Astrocyte of the cerebellum (primary cell): ENCODE measurements at regions not wholly inside any gene's neighbourhood (a gene's known extent, or its start where the extent isn't known, plus 50 kb on each side); places are given as distances from the start of the nearest gene placed in this dataset.

Source experiments
- DNase-seq: peaks from one replicate; pipeline ENCODE4 v3.0.0-alpha.2; 2011; ENCODE audit warnings: low read depth
- H3K4me3 ChIP-seq: 2 replicates; pipeline ENCODE4 v1.5.1; 2011; ENCODE audit warnings: mild to moderate bottlenecking, low read depth, low read length, moderate library complexity
- CTCF ChIP-seq: IDR thresholded peaks from 2 replicates; pipeline ENCODE4 v1.5.1; 2012; ENCODE audit warnings: low read length, low read depth, moderate library complexity, mild to moderate bottlenecking; ENCODE audit errors: missing control alignments
- in situ Hi-C: cut with HindIII; loops from 2 replicates; pipeline ENCODE4 v1.10.0; 2017; ENCODE audit warnings: low sequenced_read_pairs

- no peak overlapping the region for H3K4me3 ChIP-seq
- DNase-seq: no peak
- TF ChIP-seq CTCF: no peak
- in situ Hi-C loops: no loop called here
Measured at GRCh38 chr2:52884761-52885352, 882.7 kb upstream of the CHAC2 start.

GRCh38 chr2:52882974-52883373, 884.6 kb upstream of the CHAC2 start:
- no peak overlapping the region for H3K4me3 ChIP-seq
- in situ Hi-C loops: no loop called here
- TF ChIP-seq CTCF: no peak
- no peak for DNase-seq

GRCh38 chr2:52881606-52882005, 886.0 kb upstream of the CHAC2 start:
- no peak for DNase-seq

GRCh38 chr2:52880872-52881271, 886.7 kb upstream of the CHAC2 start:
- no peak for TF ChIP-seq CTCF
- no peak for DNase-seq
- in situ Hi-C loops: no loop called here
- no peak overlapping the region for H3K4me3 ChIP-seq

More at GRCh38 chr2:52881606-52882005, 886.0 kb upstream of the CHAC2 start:
- no peak for TF ChIP-seq CTCF
- H3K4me3 ChIP-seq: no peak overlapping the region
- in situ Hi-C loops: no loop called here

GRCh38 chr2:52879561-52879960, 888.0 kb upstream of the CHAC2 start:
- no peak for DNase-seq
- no peak for TF ChIP-seq CTCF
- H3K4me3 ChIP-seq: no peak overlapping the region
- in situ Hi-C loops: no loop called here

GRCh38 chr2:52877703-52878102, 889.9 kb upstream of the CHAC2 start:
- no peak overlapping the region for H3K4me3 ChIP-seq
- TF ChIP-seq CTCF: no peak
- in situ Hi-C loops: no loop called here
- no peak for DNase-seq
